ENCODE measurements at regions not wholly inside any gene's neighbourhood (a gene's known extent, or its start where the extent isn't known, plus 50 kb on each side); places are given as distances from the start of the nearest gene placed in this dataset.

DNA sequence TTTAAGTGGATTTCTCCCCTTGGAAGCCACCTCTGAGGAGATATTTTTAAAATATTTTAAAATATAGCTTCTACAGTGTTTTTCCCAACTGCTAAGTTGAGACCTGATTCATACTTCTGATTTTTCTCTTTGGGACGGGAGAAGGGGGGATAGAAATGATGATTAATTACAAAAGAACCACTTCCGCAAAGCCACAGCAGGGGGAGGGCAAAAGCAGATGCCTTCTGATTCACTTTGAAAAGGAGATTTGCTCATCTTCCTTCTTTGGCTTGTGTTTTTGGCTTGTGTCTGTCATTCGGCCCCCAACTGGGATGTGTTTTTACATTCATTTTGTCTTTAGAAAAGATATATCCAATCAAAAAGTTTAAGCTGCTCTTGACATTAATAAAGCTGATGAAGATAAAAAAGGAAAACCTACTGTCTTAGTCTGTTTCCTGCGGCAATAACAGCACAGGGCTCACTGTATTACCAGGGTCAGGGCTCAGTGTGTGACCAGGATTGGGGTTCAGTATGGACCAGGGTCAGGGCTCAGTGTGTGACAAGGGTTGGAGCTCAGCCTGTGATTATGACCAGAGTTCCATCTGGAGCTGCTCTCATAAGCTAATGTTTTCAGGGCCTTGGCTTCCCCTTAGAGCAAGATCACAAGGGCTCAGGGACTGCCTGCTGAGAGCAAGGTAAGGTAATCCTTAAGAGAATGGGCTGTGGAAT, 223.2 kb downstream of the MTHFS start:
- TF ChIP-seq EZH2 (IDR thresholded peaks at IDR 0.05; ENCODE audit: low read length, unreplicated experiment) = no peak
- TF ChIP-seq, protein P1, sequence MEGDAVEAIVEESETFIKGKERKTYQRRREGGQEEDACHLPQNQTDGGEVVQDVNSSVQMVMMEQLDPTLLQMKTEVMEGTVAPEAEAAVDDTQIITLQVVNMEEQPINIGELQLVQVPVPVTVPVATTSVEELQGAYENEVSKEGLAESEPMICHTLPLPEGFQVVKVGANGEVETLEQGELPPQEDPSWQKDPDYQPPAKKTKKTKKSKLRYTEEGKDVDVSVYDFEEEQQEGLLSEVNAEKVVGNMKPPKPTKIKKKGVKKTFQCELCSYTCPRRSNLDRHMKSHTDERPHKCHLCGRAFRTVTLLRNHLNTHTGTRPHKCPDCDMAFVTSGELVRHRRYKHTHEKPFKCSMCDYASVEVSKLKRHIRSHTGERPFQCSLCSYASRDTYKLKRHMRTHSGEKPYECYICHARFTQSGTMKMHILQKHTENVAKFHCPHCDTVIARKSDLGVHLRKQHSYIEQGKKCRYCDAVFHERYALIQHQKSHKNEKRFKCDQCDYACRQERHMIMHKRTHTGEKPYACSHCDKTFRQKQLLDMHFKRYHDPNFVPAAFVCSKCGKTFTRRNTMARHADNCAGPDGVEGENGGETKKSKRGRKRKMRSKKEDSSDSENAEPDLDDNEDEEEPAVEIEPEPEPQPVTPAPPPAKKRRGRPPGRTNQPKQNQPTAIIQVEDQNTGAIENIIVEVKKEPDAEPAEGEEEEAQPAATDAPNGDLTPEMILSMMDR (conservative IDR thresholded peaks at IDR 0.05; ENCODE audit: low read depth, low read length) = no peak
- no peak for TF ChIP-seq EZH2phosphoT487 (IDR thresholded peaks at IDR 0.05; ENCODE audit: borderline replicate concordance, low read length)

Measured in PC-3 (cell line).